Nephron progenitor cell (in vitro differentiated cells): ENCODE measurements at regions not wholly inside any gene's neighbourhood (a gene's known extent, or its start where the extent isn't known, plus 50 kb on each side); places are given as distances from the start of the nearest gene placed in this dataset.

Experiments
- DNase-seq: peaks from one replicate; pipeline ENCODE4 v3.0.0; 2021
- H3K27ac Mint-ChIP-seq: 2 replicates; pipeline ENCODE4 v1.8.0; 2021; ENCODE audit warnings: mild to moderate bottlenecking, moderate library complexity, mixed read lengths
- H3K27me3 Mint-ChIP-seq: 2 replicates; pipeline ENCODE4 v1.8.0; 2021; ENCODE audit warnings: mild to moderate bottlenecking, low read depth, mixed read lengths; ENCODE audit not compliant: poor library complexity
- H3K36me3 Mint-ChIP-seq: 2 replicates; pipeline ENCODE4 v1.8.0; 2021; ENCODE audit warnings: low read depth, mixed read lengths
- H3K4me1 Mint-ChIP-seq: 2 replicates; pipeline ENCODE4 v1.8.0; 2021; ENCODE audit warnings: mixed read lengths
- H3K4me3 Mint-ChIP-seq: 2 replicates; pipeline ENCODE4 v1.8.0; 2021; ENCODE audit warnings: mild to moderate bottlenecking, moderate library complexity, mixed read lengths
- H3K9me3 Mint-ChIP-seq: 2 replicates; pipeline ENCODE4 v1.8.0; 2021; ENCODE audit warnings: mild to moderate bottlenecking, moderate library complexity, mixed read lengths
- TF ChIP-seq, protein P1 (sequence below): fragments of 200-600 bp; sonication (generic); IDR thresholded peaks from 2 replicates; pipeline ENCODE4 v1.5.0; 2021; ENCODE audit warnings: antibody characterized with exemption

DNA sequence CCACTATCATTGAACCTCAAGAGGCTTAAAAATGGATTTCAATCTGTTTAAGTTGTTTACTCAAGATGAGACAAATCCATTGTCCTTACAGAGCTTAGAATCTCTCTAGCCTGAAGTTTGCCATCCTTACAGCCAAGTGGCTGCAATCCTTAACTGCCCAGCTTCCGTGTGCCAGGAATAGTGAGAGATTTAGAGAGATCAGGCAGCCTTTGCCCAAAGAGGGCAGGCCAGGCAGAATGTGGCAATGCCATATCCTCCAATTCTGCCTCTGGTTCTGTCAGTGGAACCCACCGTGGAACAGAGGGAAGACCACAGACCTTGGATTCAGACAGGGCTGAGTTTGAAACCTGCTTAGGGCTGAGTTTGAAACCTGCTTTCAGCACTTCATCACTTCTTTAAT is 374.3 kb downstream of the VPS13C start:
- Mint-ChIP-seq H3K27ac (no peak overlapping the region), H3K36me3 (no peaks in the 10 kb centered on the region), H3K27me3 (peaks cover 5% of the 10 kb centered on the region), H3K9me3 (no peaks in the 10 kb centered on the region), H3K4me1 (peaks cover 4% of the 10 kb centered on the region), H3K4me3 (no peak overlapping the region)
- DNase-seq, result no peak
- TF ChIP-seq, protein P1, sequence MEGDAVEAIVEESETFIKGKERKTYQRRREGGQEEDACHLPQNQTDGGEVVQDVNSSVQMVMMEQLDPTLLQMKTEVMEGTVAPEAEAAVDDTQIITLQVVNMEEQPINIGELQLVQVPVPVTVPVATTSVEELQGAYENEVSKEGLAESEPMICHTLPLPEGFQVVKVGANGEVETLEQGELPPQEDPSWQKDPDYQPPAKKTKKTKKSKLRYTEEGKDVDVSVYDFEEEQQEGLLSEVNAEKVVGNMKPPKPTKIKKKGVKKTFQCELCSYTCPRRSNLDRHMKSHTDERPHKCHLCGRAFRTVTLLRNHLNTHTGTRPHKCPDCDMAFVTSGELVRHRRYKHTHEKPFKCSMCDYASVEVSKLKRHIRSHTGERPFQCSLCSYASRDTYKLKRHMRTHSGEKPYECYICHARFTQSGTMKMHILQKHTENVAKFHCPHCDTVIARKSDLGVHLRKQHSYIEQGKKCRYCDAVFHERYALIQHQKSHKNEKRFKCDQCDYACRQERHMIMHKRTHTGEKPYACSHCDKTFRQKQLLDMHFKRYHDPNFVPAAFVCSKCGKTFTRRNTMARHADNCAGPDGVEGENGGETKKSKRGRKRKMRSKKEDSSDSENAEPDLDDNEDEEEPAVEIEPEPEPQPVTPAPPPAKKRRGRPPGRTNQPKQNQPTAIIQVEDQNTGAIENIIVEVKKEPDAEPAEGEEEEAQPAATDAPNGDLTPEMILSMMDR, result no peak

DNA sequence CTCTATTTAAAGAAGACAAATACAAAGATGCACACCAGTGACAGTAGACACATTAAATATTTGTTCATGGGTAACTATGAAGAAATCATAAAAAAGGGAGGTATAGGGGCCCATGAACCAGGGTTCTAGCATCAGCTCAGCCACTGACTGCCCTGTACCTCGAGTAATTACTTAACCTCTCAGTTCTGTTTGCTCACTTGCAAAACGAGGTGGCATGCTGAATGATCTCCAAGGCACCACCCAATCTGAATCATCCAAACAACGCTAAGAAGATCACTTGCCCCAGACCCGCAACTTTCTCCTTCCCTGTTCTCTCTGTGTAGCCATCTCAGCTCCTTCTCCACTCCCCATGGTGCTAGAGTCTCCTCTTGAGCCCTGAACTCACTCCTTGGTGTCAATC is 374.7 kb downstream of the VPS13C start:
- no peak overlapping the region for H3K27ac Mint-ChIP-seq
- H3K4me3 Mint-ChIP-seq, result no peak overlapping the region

DNA sequence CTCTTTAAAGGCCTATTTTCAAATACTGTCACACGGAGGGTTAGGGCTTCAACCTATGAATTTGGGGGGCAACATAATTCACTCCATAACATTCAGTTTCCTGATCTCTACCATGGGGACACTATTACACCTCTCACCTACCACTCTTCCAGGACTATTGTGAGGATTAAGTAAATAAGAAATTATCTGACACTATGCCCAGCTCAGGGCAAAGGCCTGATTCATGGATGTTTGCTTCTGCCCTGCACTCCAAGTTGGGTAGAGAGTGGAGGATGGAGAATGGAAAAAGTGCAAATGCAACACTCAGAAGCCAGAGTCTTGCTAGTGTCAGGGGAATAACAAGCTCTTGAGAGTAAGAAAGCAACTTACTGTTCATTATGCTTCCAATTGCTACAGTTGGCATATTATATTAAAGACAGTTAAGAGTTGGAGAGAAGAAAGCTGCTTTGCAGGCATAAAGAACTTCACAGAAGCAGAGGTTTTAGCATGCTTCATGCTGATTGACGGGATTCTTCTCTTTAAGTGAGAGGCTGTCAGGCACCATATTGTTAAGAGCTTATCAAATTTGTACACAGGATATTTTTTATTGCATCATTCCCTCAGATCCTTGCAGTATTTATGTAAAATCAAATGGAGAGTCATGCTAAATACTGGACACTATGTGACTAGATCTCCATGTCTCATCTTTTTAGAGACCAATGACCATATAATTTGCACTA is 375.3 kb downstream of the VPS13C start:
- H3K4me3 Mint-ChIP-seq, result no peak overlapping the region
- H3K27ac Mint-ChIP-seq, result no peak overlapping the region
- peaks cover 7% of the 10 kb centered on the region for H3K4me1 Mint-ChIP-seq
- peaks cover 5% of the 10 kb centered on the region for H3K27me3 Mint-ChIP-seq
- no peaks in the 10 kb centered on the region for H3K36me3 Mint-ChIP-seq
- no peak for DNase-seq
- no peaks in the 10 kb centered on the region for H3K9me3 Mint-ChIP-seq
- TF ChIP-seq, protein P1, result no peak

More for the DNA sequence above, 374.7 kb downstream of the VPS13C start:
- Mint-ChIP-seq H3K9me3 (no peaks in the 10 kb centered on the region), H3K36me3 (no peaks in the 10 kb centered on the region), H3K27me3 (peaks cover 5% of the 10 kb centered on the region), H3K4me1 (peaks cover 7% of the 10 kb centered on the region)
- TF ChIP-seq, protein P1, result no peak
- no peak for DNase-seq

DNA sequence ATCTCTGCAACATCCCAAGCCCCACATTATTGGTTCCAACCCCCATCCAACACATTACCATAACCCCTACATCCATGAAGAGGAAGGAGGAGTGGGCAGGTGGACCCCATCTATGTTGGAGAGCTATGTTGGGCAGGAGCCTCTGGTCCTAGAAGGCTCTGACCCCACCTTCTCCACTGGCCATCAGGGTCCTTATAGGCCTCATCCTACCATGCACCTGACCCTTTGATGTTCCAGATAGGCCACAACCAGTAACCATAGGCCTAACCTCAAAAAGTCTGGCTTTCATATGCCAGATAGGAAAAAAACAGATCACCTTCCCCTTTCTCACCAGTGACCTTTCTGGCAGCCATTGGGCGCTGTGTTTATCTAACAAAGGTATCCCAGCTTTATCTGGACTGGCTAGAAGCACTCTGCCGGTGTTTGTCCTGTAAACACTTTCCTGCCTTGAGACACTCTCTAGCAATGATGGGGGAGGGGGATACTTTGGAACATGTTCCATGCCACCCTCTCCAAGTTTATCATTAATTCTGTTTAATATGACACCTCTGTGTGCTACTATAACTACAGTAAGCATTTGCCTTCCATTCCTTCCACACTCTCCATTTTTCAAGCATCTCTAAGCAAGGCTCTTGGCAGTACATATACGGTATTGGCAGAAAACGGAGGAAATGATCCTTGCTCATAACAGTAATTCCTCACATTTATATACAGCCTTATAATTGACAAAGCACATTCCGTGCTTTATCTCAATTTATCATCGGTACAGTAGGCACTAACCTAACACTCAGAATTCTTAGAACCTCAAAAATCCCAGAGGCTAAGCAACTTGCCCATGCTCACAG is 377.1 kb downstream of the VPS13C start:
- H3K36me3 Mint-ChIP-seq, result no peaks in the 10 kb centered on the region
- no peak overlapping the region for H3K4me3 Mint-ChIP-seq
- H3K4me1 Mint-ChIP-seq, result peaks cover 7% of the 10 kb centered on the region
- TF ChIP-seq, protein P1, result no peak
- no peak for DNase-seq
- H3K27ac Mint-ChIP-seq, result no peak overlapping the region
- no peaks in the 10 kb centered on the region for H3K9me3 Mint-ChIP-seq
- H3K27me3 Mint-ChIP-seq, result peaks cover 5% of the 10 kb centered on the region

DNA sequence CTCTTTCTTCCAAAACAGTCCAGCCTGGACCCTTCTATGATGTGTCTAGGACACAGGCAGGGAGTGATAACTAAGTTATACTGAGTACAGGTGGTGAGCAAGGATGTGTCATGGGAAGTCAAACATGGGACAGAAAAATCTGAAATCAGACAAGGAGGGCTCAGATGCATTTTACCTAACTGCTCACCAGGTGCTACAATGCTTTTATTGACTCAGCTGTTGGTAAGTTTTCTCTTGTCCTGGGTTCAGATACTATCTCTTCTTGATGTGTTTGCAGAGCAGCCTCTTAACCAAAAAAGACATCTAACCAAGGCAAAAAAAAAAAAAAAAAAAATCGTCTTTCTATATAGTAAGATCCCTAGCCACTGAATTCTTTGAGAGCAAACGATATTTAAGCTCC is 378.6 kb downstream of the VPS13C start:
- H3K4me3 Mint-ChIP-seq, result no peak overlapping the region
- DNase-seq, result no peak
- TF ChIP-seq, protein P1, result no peak
- peaks cover 7% of the 10 kb centered on the region for H3K4me1 Mint-ChIP-seq
- H3K27me3 Mint-ChIP-seq, result peaks cover 5% of the 10 kb centered on the region
- no peaks in the 10 kb centered on the region for H3K36me3 Mint-ChIP-seq
- H3K9me3 Mint-ChIP-seq, result peaks cover 6% of the 10 kb centered on the region
- H3K27ac Mint-ChIP-seq, result no peak overlapping the region
